NCI-H2029 (cell line): ENCODE measurements at regions not wholly inside any gene's neighbourhood (a gene's known extent, or its start where the extent isn't known, plus 50 kb on each side); places are given as distances from the start of the nearest gene placed in this dataset.
"Not testable (repeated sequence)": the region's sequence is repeated elsewhere in the genome, so short reads cannot be mapped to it uniquely, and the experiment has no call there.

ENCODE experiments used
- DNase-seq: peaks from one replicate; lab custom pipeline; 2025; lab: John Stamatoyannopoulos, UW

GRCh38 chr10:46803082-46803481 is 108.1 kb upstream of the PTPN20 start:
- not testable (repeated sequence) for DNase-seq

GRCh38 chr10:46810222-46810621 is 101.0 kb upstream of the PTPN20 start:
- not testable (repeated sequence) for DNase-seq

- DNase-seq = not testable (repeated sequence)
Observed at GRCh38 chr10:46816126-46816525, 95.1 kb upstream of the PTPN20 start.

GRCh38 chr10:46840393-46841050 is 70.7 kb upstream of the PTPN20 start:
- not testable (repeated sequence) for DNase-seq

GRCh38 chr10:46841051-46841593 is 70.1 kb upstream of the PTPN20 start:
- not testable (repeated sequence) for DNase-seq

GRCh38 chr10:46845194-46845593 is 66.0 kb upstream of the PTPN20 start:
- not testable (repeated sequence) for DNase-seq

GRCh38 chr10:46845640-46846039 is 65.6 kb upstream of the PTPN20 start:
- DNase-seq = not testable (repeated sequence)

- DNase-seq = not testable (repeated sequence)
Observed at GRCh38 chr10:46860753-46861152, 50.5 kb upstream of the PTPN20 start.
